Thyroid gland (tissue), 4 donors: ENCODE measurements at regions not wholly inside any gene's neighbourhood (a gene's known extent, or its start where the extent isn't known, plus 50 kb on each side); places are given as distances from the start of the nearest gene placed in this dataset.

Experiments
- CTCF ChIP-seq, 6 experiments: fragments of 200-600 bp in 3 of 6; fragments of 450-650 bp in 3 of 6; sonication (generic) in 3 of 6; IDR thresholded peaks; one replicate each; pipeline ENCODE4 v1.5.1; 2016 to 2019; ENCODE audit warnings: antibody characterized with exemption in 6 of 6, mild to moderate bottlenecking in 2 of 6, inconsistent platforms in 1 of 6, moderate library complexity in 1 of 6
- POLR2A ChIP-seq, 2 donors: fragments of 450-650 bp; IDR thresholded peaks; one replicate each; pipeline ENCODE4 v1.6.1; 2017; ENCODE audit warnings: antibody characterized with exemption in 2 of 2, mild to moderate bottlenecking in 2 of 2, moderate library complexity in 1 of 2

DNA sequence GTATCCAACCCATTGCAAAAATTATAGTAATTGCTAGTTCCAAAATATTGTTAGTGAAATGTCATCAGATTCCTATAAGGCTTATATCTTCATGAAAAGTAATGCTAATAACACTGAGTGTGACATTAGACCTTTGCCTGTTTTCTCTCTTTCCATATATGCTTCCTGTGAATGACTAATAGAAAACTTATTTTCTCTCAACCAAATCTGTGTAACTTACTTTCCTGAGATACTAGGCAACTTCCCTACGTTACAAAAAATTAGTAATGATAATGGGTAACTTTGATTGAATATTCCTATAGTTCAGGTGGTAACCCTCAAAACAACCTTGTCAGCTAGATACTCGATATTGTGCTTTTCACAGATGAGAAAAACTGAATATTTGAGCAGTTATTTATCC lies 124.2 kb upstream of the HNRNPU start:
- no peak for TF ChIP-seq CTCF (IDR thresholded peaks at IDR 0.05)
- TF ChIP-seq POLR2A (IDR thresholded peaks at IDR 0.05) = no peak
